ENCODE measurements at regions not wholly inside any gene's neighbourhood (a gene's known extent, or its start where the extent isn't known, plus 50 kb on each side); places are given as distances from the start of the nearest gene placed in this dataset.

GRCh38 chr10:61343796-61344195 is 109.4 kb downstream of the TMEM26 start:
- Histone ChIP-seq H4K20me1 (ENCODE audit: insufficient read depth, low read length) (no peaks in the 10 kb centered on the region), H3K36me3 (ENCODE audit: insufficient read depth, low read length) (no peaks in the 10 kb centered on the region), H3K4me2 (ENCODE audit: insufficient read depth, low read length) (no peak overlapping the region), H3K4me3 (ENCODE audit: low read depth in 1 of 2, low read length in 2 of 2) (no peak overlapping the region), H3K9ac (ENCODE audit: low read depth, low read length) (no peak overlapping the region), H3K4me1 (ENCODE audit: insufficient read depth, low read length) (peaks cover 13% of the 10 kb centered on the region), H3K27me3 (ENCODE audit: insufficient read depth, low read length, poor library complexity) (no peaks in the 10 kb centered on the region), H3K79me2 (ENCODE audit: insufficient read depth, low read length) (no peaks in the 10 kb centered on the region), H3K27ac (ENCODE audit: low read length) (no peak overlapping the region), H3K9me3 (ENCODE audit: insufficient read depth, low read length, severe bottlenecking) (no peaks in the 10 kb centered on the region), H2AFZ (ENCODE audit: low read depth, low read length) (no peak overlapping the region)
- DNase-seq: no peak
- no peak for TF ChIP-seq CTCF (IDR thresholded peaks at IDR 0.05; ENCODE audit: borderline replicate concordance, extremely low read depth, low read length, poor library complexity, severe bottlenecking)
- no peak for ATAC-seq (ENCODE audit: insufficient read depth, low read depth)

GRCh38 chr10:61342858-61343572 is 110.2 kb downstream of the TMEM26 start:
- no peak for TF ChIP-seq EZH2 (IDR thresholded peaks at IDR 0.05; ENCODE audit: borderline replicate concordance, low read depth, low read length, severe bottlenecking)
- TF ChIP-seq CTCF (IDR thresholded peaks at IDR 0.05; ENCODE audit: borderline replicate concordance, extremely low read depth, low read length, poor library complexity, severe bottlenecking): no peak
- Histone ChIP-seq H3K4me1 (ENCODE audit: insufficient read depth, low read length) (peaks cover 13% of the 10 kb centered on the region), H3K79me2 (ENCODE audit: insufficient read depth, low read length) (no peaks in the 10 kb centered on the region), H2AFZ (ENCODE audit: low read depth, low read length) (peak overlapping the region; percentile 38; the same call in 1 of the 2 replicates), H4K20me1 (ENCODE audit: insufficient read depth, low read length) (no peaks in the 10 kb centered on the region), H3K4me3 (ENCODE audit: low read depth in 1 of 2, low read length in 2 of 2) (no peak overlapping the region), H3K27me3 (ENCODE audit: insufficient read depth, low read length, poor library complexity) (no peaks in the 10 kb centered on the region), H3K9me3 (ENCODE audit: insufficient read depth, low read length, severe bottlenecking) (no peaks in the 10 kb centered on the region), H3K9ac (ENCODE audit: low read depth, low read length) (no peak overlapping the region), H3K27ac (ENCODE audit: low read length) (peak overlapping the region; percentile 63), H3K4me2 (ENCODE audit: insufficient read depth, low read length) (0 out of 2 replicates have a peak overlapping the region, but pooled peaks have one; percentile 15), H3K36me3 (ENCODE audit: insufficient read depth, low read length) (no peaks in the 10 kb centered on the region)
- ATAC-seq (ENCODE audit: insufficient read depth, low read depth) (peak; percentile 85), DNase-seq (peak; percentile 32)

GRCh38 chr10:61341008-61341407 is 112.2 kb downstream of the TMEM26 start:
- no peak for ATAC-seq (ENCODE audit: insufficient read depth, low read depth)
- Histone ChIP-seq H3K4me1 (ENCODE audit: insufficient read depth, low read length) (peaks cover 13% of the 10 kb centered on the region), H3K9ac (ENCODE audit: low read depth, low read length) (no peak overlapping the region), H3K27me3 (ENCODE audit: insufficient read depth, low read length, poor library complexity) (no peaks in the 10 kb centered on the region), H2AFZ (ENCODE audit: low read depth, low read length) (no peak overlapping the region), H3K27ac (ENCODE audit: low read length) (no peak overlapping the region), H3K9me3 (ENCODE audit: insufficient read depth, low read length, severe bottlenecking) (no peaks in the 10 kb centered on the region), H3K4me2 (ENCODE audit: insufficient read depth, low read length) (no peak overlapping the region), H3K36me3 (ENCODE audit: insufficient read depth, low read length) (no peaks in the 10 kb centered on the region), H3K79me2 (ENCODE audit: insufficient read depth, low read length) (no peaks in the 10 kb centered on the region), H3K4me3 (ENCODE audit: low read depth in 1 of 2, low read length in 2 of 2) (no peak overlapping the region), H4K20me1 (ENCODE audit: insufficient read depth, low read length) (no peaks in the 10 kb centered on the region)
- TF ChIP-seq EZH2 (IDR thresholded peaks at IDR 0.05; ENCODE audit: borderline replicate concordance, low read depth, low read length, severe bottlenecking) (no peak), CTCF (IDR thresholded peaks at IDR 0.05; ENCODE audit: borderline replicate concordance, extremely low read depth, low read length, poor library complexity, severe bottlenecking) (no peak)
- DNase-seq: no peak
